Memory B cell (primary cell): ENCODE measurements at regions not wholly inside any gene's neighbourhood (a gene's known extent, or its start where the extent isn't known, plus 50 kb on each side); places are given as distances from the start of the nearest gene placed in this dataset.

Source experiments
- ATAC-seq: fragments of 150-1000 bp; cut with Tn5 transposase; 2 replicates; pipeline ENCODE4 v1.10.0; 2021; ENCODE audit warnings: low read depth, mild to moderate bottlenecking, moderate library complexity
- DNase-seq, 2 donors: peaks; one replicate each; pipeline ENCODE4 v3.0.0; 2022; ENCODE audit warnings: low spot score in 2 of 2
- H3K27ac Mint-ChIP-seq: one replicate; pipeline ENCODE4 v1.8.0; 2022; ENCODE audit warnings: mild to moderate bottlenecking, moderate library complexity, mixed read lengths
- H3K27me3 Mint-ChIP-seq: one replicate; pipeline ENCODE4 v1.8.0; 2022; ENCODE audit warnings: mixed read lengths
- H3K36me3 Mint-ChIP-seq: one replicate; pipeline ENCODE4 v1.8.0; 2022; ENCODE audit warnings: mild to moderate bottlenecking, mixed read lengths
- H3K4me1 Mint-ChIP-seq: one replicate; pipeline ENCODE4 v1.8.0; 2022; ENCODE audit warnings: mixed read lengths
- H3K4me3 Mint-ChIP-seq: one replicate; pipeline ENCODE4 v1.8.0; 2022; ENCODE audit warnings: mild to moderate bottlenecking, moderate library complexity, mixed read lengths
- H3K9me3 Mint-ChIP-seq: one replicate; pipeline ENCODE4 v1.8.0; 2022; ENCODE audit warnings: mixed read lengths

DNA sequence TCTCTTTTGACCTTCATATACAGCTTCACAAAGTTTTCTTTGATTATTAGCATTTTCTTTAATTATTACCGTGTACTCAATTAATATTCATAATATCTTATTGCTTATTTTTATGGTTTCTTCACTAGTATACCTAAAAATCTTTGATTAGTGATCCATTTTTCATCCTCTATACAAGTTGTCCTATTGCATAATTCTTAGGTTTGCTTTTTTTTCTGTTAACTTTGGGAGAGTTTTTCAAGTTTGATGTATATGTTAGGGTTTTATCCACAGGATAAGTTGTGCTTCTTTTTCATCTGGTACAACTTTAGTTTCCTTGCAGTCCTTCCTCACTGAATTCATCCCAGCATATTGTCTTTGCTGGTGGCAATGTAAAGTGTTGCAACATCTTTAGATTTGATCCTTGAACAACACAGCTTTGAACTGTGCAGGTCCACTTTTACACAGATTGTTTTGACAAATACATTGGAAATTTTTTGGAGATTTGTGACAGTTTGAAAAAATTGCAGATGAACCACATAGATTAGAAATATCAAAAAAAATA is 88.6 kb upstream of the NAV3 start:
- H3K27ac Mint-ChIP-seq, result no peak overlapping the region
- no peaks in the 10 kb centered on the region for H3K36me3 Mint-ChIP-seq
- no peaks in the 10 kb centered on the region for H3K27me3 Mint-ChIP-seq
- H3K4me1 Mint-ChIP-seq, result peaks cover 3% of the 10 kb centered on the region
- H3K4me3 Mint-ChIP-seq, result no peak overlapping the region
- H3K9me3 Mint-ChIP-seq, result no peaks in the 10 kb centered on the region
- DNase-seq (no peak), ATAC-seq (no peak)

DNA sequence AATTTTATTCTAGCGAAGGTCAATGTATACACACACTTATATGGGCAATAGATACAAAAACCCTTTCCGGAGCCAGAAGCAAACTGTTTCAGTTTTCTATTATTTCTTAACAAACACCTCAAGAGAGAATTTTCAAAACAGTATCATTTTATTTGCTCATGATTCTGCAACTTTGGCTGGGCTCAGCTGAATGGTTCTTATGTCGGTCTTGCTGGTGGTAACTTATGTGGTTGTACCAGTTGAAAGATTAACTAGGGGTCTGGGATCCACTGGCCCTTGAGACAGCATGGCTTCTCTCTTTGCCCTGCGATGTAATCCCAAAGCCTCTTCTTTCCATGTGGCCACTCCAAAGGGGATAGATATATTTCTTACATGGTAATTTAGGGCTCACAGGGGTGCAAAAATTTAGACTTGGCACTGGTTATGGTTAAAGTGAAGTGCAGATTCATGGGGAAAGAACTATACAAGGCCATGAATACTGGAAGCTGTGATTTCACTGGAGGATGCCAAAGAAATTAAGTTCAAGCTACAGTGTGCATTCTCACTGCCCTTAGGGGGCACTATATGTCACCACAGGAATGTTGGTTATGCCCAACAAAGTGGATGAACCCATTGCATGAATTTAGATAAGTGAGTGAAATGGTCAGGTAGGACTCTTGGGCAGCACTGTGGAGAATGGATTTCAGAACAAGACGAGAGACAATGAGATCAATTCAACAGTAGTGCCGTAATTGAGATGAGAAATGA is 94.3 kb upstream of the NAV3 start:
- no peak for ATAC-seq
- Mint-ChIP-seq H3K9me3 (no peaks in the 10 kb centered on the region), H3K4me3 (no peak overlapping the region), H3K27me3 (no peaks in the 10 kb centered on the region), H3K36me3 (no peaks in the 10 kb centered on the region), H3K27ac (no peak overlapping the region), H3K4me1 (no peaks in the 10 kb centered on the region)
- DNase-seq, result no peak

DNA sequence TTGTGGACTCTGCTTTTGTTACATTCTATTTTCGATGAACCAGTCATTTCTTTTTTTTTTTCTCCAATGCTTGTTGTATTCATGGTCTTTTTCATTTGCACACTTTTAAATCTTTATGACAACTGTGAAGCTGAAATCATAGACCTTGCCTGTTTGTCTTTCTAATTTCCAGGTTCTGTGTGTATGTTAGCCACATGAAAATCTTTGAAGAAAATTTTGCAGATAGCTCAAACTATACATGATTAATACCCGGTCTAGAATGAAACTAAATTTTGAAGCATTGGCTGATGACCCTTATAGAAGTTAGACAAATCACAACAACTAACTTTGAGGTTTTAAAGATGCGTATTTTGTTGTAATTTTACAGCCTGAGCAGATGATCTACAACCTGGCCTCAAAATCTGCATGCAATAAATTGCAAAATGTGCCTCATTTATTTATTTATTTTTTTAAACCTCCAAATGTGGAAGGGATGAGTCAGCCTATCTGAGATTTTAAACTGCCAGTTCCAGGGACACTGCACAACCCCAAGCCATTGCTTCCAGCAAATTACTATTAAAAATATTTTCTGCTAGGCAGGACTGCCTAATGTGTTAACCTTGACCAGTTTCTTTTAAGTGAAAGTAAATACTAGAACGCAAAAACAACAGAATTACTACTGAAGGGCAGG is 96.3 kb upstream of the NAV3 start:
- Mint-ChIP-seq H3K4me1 (no peaks in the 10 kb centered on the region), H3K4me3 (no peak overlapping the region), H3K27me3 (no peaks in the 10 kb centered on the region), H3K27ac (no peak overlapping the region), H3K36me3 (no peaks in the 10 kb centered on the region), H3K9me3 (no peaks in the 10 kb centered on the region)
- DNase-seq (no peak), ATAC-seq (no peak)

DNA sequence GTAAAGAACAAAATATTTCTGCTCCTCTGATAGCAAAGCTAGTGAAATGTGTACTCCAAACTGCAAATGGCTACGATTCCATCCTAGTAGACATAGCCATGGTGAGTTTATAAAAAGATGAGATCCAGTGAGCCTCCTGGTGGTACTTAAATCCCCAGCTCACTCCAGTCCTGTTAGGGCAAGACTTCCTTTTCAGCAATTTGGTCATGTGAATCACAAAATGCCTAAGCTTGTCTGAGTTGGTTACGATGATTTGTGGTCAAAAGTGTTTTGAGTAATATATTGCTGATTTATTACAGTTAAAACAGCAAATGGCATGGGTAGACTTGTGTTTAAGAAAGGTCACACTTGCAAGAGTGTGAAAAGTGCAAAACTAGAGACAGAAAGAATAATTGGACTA is 102.7 kb upstream of the NAV3 start:
- ATAC-seq (no peak), DNase-seq (no peak)
- Mint-ChIP-seq H3K27ac (no peak overlapping the region), H3K4me1 (no peaks in the 10 kb centered on the region), H3K27me3 (no peaks in the 10 kb centered on the region), H3K36me3 (no peaks in the 10 kb centered on the region), H3K4me3 (no peak overlapping the region), H3K9me3 (no peaks in the 10 kb centered on the region)

DNA sequence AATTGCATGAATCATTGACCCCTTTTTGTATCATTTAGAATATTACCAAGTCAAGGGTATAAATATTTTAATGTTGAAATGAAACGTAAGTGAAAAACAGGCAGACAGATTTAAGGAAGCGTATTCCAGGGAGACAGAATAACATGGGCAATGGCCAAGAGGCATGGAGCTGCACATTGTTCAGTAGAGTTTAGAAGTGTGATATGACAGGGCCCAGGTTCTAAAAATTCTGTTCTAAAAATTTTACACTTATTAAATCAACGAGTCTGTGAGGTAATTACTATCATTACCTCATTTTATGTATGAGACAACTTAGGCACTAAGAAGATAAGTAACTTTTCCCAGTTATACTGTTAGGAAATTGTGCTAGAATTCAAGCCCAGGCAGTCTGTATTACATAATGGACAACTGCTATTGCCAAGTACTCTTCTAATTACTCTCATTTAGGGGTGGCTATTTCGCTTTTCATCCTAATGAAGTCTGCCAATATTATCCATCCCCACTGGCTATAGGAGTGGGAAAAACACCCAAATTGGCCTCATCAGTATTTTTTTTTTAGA is 103.2 kb upstream of the NAV3 start:
- no peaks in the 10 kb centered on the region for H3K4me1 Mint-ChIP-seq
- H3K36me3 Mint-ChIP-seq, result no peaks in the 10 kb centered on the region
- H3K27me3 Mint-ChIP-seq, result no peaks in the 10 kb centered on the region
- H3K4me3 Mint-ChIP-seq, result no peak overlapping the region
- no peak overlapping the region for H3K27ac Mint-ChIP-seq
- no peaks in the 10 kb centered on the region for H3K9me3 Mint-ChIP-seq
- no peak for ATAC-seq
- no peak for DNase-seq

DNA sequence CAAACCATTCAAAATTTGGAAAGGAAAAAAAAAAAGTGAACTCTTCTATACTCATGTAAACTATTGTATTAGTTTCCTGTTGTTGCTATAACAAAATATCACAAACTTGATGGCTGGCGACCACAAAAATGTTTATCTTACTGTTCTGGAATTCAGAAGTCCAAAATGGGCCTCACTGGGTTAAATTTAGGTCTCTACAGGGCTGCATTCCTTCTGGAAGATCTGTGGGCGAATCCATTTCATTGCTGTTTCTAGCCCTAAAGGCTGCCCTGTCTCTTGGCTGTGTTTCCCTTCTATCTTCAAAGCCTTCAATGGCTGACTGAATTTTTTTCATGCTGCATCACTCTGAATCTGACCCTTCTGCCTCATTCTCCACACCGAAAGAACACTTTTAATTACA is 105.1 kb upstream of the NAV3 start:
- Mint-ChIP-seq H3K4me1 (no peaks in the 10 kb centered on the region), H3K4me3 (no peak overlapping the region), H3K9me3 (no peaks in the 10 kb centered on the region), H3K27me3 (no peaks in the 10 kb centered on the region), H3K36me3 (no peaks in the 10 kb centered on the region), H3K27ac (no peak overlapping the region)
- DNase-seq (no peak), ATAC-seq (no peak)

DNA sequence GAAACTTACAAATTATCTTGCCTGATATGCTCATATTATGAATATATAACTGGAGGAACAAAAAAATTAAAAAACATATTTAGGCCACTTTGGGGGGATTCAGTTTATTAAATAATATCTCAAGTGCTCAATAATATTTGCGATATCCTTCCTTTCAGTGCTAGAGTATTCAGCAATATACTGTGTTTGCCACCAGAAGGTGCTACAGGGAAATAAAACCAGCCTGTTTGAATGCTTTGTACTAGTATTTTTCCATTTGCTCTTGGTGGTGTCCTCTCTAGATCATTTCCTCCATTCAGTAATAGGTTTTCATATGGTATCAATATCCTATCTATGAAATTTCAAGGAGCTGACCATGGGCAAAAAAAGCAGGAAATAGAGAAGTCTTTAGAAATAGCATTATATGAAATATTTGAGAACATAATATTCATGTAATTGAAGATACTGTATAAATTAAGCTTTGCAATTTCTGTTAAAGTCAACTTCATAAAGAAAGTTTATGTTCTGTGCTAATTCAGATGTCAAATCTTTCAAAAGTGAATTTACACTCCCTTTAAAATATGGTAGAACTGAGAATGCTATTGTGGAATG is 106.2 kb upstream of the NAV3 start:
- Mint-ChIP-seq H3K4me1 (no peaks in the 10 kb centered on the region), H3K4me3 (no peak overlapping the region), H3K9me3 (no peaks in the 10 kb centered on the region), H3K36me3 (no peaks in the 10 kb centered on the region), H3K27ac (no peak overlapping the region), H3K27me3 (no peaks in the 10 kb centered on the region)
- ATAC-seq, result no peak
- no peak for DNase-seq

DNA sequence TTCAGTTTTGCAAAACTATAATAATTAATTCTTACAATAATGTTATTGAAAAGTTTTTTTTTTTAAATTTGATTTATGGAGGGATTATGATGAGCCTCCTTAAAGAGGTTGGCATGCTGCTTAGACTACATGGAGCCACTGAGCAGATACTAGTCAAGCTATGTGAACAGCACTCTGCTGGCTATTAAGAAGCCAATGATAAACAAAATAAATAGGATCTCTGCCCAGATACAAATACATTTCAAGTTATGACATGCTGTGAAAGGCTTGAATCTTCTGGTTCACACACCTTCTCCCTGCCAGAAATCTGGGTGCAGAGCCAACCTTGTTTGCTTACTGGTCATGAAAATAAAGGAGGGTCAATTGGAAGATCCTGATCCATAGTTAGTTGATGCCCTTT is 107.4 kb upstream of the NAV3 start:
- Mint-ChIP-seq H3K9me3 (no peaks in the 10 kb centered on the region), H3K36me3 (no peaks in the 10 kb centered on the region), H3K27me3 (no peaks in the 10 kb centered on the region), H3K4me3 (no peak overlapping the region), H3K4me1 (no peaks in the 10 kb centered on the region), H3K27ac (no peak overlapping the region)
- DNase-seq (no peak), ATAC-seq (no peak)

DNA sequence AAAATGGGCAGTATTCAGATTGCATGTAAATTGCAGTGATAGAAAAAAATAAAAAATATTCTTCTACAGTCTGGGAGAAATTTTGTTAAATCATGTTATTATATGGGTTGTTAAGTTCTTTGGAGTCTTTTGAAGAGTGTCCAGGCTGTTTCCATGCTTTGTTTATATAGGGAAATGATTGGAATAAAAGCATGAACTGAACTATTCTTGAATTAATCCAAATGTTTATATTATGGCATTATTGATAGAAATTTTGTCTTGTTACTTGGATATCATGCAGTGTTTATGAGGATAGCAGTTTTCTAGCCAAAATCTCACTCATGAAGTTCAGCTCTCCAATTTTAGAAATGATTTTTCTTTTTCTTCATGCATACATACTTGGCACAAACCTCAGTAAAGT is 108.2 kb upstream of the NAV3 start:
- no peaks in the 10 kb centered on the region for H3K9me3 Mint-ChIP-seq

DNA sequence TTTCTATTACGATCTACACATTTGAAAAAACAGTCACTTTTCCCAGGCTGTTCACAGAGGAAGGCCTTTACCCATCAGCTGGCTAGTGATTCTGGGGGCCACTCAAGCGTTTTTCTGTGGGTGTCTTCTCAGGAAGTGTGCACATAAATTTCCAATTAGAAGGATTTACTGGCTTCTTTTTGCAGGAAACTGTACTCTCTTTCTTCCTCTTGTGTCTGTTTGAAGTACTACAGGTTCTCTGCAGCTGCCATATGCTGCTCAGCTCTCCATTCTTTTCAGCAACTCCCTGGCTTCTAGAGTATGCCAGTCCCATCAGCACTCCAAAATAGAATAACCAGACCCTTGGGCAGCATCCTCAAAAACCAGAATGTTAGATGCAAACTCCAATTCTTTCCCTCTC is 110.4 kb upstream of the NAV3 start:
- Mint-ChIP-seq H3K4me3 (no peak overlapping the region), H3K36me3 (no peaks in the 10 kb centered on the region), H3K4me1 (no peaks in the 10 kb centered on the region), H3K27me3 (no peaks in the 10 kb centered on the region), H3K27ac (no peak overlapping the region), H3K9me3 (no peaks in the 10 kb centered on the region)
- ATAC-seq (no peak), DNase-seq (no peak)

More for the DNA sequence above, 108.2 kb upstream of the NAV3 start:
- Mint-ChIP-seq H3K4me3 (no peak overlapping the region), H3K36me3 (no peaks in the 10 kb centered on the region), H3K27me3 (no peaks in the 10 kb centered on the region), H3K4me1 (no peaks in the 10 kb centered on the region), H3K27ac (no peak overlapping the region)
- DNase-seq (no peak), ATAC-seq (no peak)

DNA sequence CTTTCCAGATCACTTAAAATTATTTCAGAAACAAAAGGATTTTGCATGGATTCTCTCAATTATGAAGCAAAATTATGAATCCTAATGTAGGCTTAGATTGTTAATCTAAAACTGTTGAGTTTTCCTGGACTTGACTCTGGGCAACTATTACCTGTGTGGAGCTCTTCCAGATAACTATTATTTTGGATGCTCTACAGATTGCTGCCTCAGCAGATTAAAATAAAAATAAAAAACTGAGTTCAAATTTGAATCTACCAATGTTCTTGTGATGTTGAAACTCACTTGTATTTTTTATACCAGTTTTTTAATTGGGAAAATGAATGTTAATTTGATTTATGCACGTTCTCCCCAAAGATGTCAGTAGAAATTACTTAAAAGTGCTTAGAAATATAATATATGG is 120.5 kb upstream of the NAV3 start:
- H3K36me3 Mint-ChIP-seq, result no peaks in the 10 kb centered on the region
- H3K4me3 Mint-ChIP-seq, result no peak overlapping the region
- ATAC-seq (no peak), DNase-seq (no peak)
- H3K27me3 Mint-ChIP-seq, result no peaks in the 10 kb centered on the region
- no peaks in the 10 kb centered on the region for H3K4me1 Mint-ChIP-seq
- H3K27ac Mint-ChIP-seq, result no peak overlapping the region
- H3K9me3 Mint-ChIP-seq, result peaks cover 2% of the 10 kb centered on the region

DNA sequence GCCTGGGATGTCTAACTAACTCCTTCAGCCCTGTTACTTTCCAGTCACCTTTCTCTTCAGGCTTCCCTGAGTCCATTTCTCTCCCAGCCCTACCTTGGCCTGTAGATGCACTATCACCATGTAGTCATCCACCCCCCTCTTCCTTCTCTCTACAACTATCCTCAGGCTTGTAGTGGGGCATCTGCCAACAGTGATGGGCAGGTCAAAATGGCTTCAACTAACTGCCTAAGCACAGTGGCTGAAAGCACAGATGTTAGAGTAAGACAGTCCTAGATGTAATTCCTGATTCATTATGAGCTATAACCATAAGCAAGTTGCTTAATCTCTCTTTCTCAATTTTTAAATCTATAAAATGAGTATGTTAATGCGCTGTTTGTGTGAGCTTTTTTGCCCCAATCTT is 133.6 kb upstream of the NAV3 start:
- Mint-ChIP-seq H3K4me3 (no peak overlapping the region), H3K27ac (no peak overlapping the region), H3K9me3 (no peaks in the 10 kb centered on the region), H3K36me3 (no peaks in the 10 kb centered on the region), H3K27me3 (no peaks in the 10 kb centered on the region), H3K4me1 (no peaks in the 10 kb centered on the region)
- ATAC-seq (no peak), DNase-seq (no peak)

DNA sequence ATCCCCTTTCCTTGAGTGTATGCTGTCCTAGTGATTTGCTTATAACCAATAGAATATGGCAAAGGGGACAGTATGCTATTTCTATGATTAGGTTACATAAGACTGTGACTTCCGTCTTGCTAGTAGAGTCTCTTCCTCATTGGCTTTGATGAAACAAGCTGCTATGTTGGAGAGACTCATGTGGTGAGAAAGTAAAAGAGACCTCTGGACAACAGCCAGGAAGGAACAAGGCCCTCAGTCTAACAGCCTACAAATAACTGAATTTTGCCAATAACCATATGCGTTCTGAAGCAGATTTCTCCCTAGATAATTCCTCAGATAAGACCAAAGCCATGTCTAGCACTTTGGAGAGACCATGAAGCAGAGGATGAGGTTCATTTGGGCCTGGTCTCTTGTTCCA is 134.5 kb upstream of the NAV3 start:
- DNase-seq (no peak), ATAC-seq (no peak)
- no peak overlapping the region for H3K27ac Mint-ChIP-seq
- no peaks in the 10 kb centered on the region for H3K36me3 Mint-ChIP-seq
- H3K27me3 Mint-ChIP-seq, result no peaks in the 10 kb centered on the region
- H3K4me1 Mint-ChIP-seq, result no peaks in the 10 kb centered on the region
- no peak overlapping the region for H3K4me3 Mint-ChIP-seq
- no peaks in the 10 kb centered on the region for H3K9me3 Mint-ChIP-seq

DNA sequence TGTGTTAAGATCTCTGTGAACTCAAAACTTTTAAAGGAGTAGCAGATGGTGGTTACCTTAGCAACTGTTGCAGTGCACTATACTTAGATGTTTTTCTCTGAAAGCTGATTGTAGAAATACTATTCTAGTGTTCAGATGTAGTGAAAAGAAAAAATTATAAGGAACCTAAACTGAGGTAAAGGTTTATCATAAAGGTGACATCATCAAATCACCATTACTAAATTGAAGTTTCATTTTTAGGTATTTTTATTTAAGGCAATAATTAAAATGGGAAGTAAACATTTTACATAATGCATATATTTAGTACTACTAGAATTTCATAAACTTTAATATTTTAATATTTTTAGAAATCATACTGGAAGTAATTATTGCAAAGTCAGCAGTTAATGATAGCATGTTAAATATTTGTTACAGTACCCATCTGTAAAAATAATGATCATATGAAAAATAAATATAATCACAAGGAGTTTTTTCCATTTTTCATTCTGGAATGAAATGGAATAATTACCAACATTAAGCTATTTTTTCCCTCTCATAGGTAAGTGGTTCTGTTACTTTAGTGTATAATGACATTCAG is 141.1 kb upstream of the NAV3 start:
- Mint-ChIP-seq H3K9me3 (no peaks in the 10 kb centered on the region), H3K27ac (no peak overlapping the region), H3K27me3 (no peaks in the 10 kb centered on the region), H3K4me1 (no peaks in the 10 kb centered on the region), H3K36me3 (no peaks in the 10 kb centered on the region), H3K4me3 (no peak overlapping the region)
- DNase-seq (no peak), ATAC-seq (no peak)
